NCI-H748 (cell line): ENCODE measurements at regions not wholly inside any gene's neighbourhood (a gene's known extent, or its start where the extent isn't known, plus 50 kb on each side); places are given as distances from the start of the nearest gene placed in this dataset.

Experiments
- DNase-seq: peaks from one replicate; lab custom pipeline; 2025; ENCODE audit not compliant: unreplicated experiment; lab: John Stamatoyannopoulos, UW

- no peak for DNase-seq
Observed at GRCh38 chr18:2331491-2331890, 239.8 kb downstream of the METTL4 start.

- DNase-seq, result no peak
Observed at GRCh38 chr18:2336690-2337392, 234.5 kb downstream of the METTL4 start.

- peak; percentile 15 for DNase-seq
Observed at GRCh38 chr18:2337552-2338141, 233.7 kb downstream of the METTL4 start.

GRCh38 chr18:2338601-2339000 lies 232.7 kb downstream of the METTL4 start:
- DNase-seq, result no peak

GRCh38 chr18:2340335-2340734 lies 231.0 kb downstream of the METTL4 start:
- DNase-seq, result no peak

- DNase-seq, result no peak
Observed at GRCh38 chr18:2348003-2348402, 223.3 kb downstream of the METTL4 start.

GRCh38 chr18:2351126-2351850 lies 220.0 kb downstream of the METTL4 start:
- DNase-seq, result no peak

GRCh38 chr18:2354292-2354691 lies 217.0 kb downstream of the METTL4 start:
- DNase-seq, result no peak

GRCh38 chr18:2356906-2357305 lies 214.4 kb downstream of the METTL4 start:
- DNase-seq, result no peak

GRCh38 chr18:2360861-2361260 lies 210.4 kb downstream of the METTL4 start:
- no peak for DNase-seq

- DNase-seq, result no peak
Observed at GRCh38 chr18:2368102-2368501, 203.2 kb downstream of the METTL4 start.

- DNase-seq, result no peak
Observed at GRCh38 chr18:2376707-2377106, 194.6 kb downstream of the METTL4 start.

- no peak for DNase-seq
Observed at GRCh38 chr18:2380101-2380500, 191.2 kb downstream of the METTL4 start.

- no peak for DNase-seq
Observed at GRCh38 chr18:2381539-2381938, 189.8 kb downstream of the METTL4 start.

GRCh38 chr18:2387588-2387987 lies 183.7 kb downstream of the METTL4 start:
- no peak for DNase-seq

GRCh38 chr18:2390158-2390557 lies 181.1 kb downstream of the METTL4 start:
- DNase-seq, result no peak

GRCh38 chr18:2391470-2391869 lies 179.8 kb downstream of the METTL4 start:
- DNase-seq, result no peak

GRCh38 chr18:2392446-2392845 lies 178.9 kb downstream of the METTL4 start:
- DNase-seq, result no peak

GRCh38 chr18:2394684-2395083 lies 176.6 kb downstream of the METTL4 start:
- DNase-seq, result no peak

GRCh38 chr18:2395427-2396161 lies 175.7 kb downstream of the METTL4 start:
- no peak for DNase-seq

GRCh38 chr18:2396162-2396505 lies 175.2 kb downstream of the METTL4 start:
- DNase-seq, result no peak
